IMR-90 (cell line): ENCODE measurements at regions not wholly inside any gene's neighbourhood (a gene's known extent, or its start where the extent isn't known, plus 50 kb on each side); places are given as distances from the start of the nearest gene placed in this dataset.

Source experiments
- ATAC-seq: fragments of 200-7000 bp; cut with Tn5 transposase; 2 replicates; pipeline ENCODE4 v1.9.1; 2020; ENCODE audit warnings: low read depth, mild to moderate bottlenecking, moderate library complexity
- BruUV-seq: library from RNA; stranded (reverse); fragments of 400-500 nt; replicated peaks from 2 replicates; lab custom pipeline; 2021; lab: Mats Ljungman, UMichigan
- CTCF ChIA-PET: fragments of 300-600 bp; formaldehyde crosslinking; extraction: SDS; loops from one replicate; lab custom pipeline; 2021; ENCODE audit warnings: antibody characterized with exemption; lab: Yijun Ruan, JAX
- POLR2A ChIA-PET: fragments of 300-600 bp; sonication (Branson Sonifier 250); formaldehyde crosslinking; loops from one replicate; lab custom pipeline; 2022; ENCODE audit warnings: antibody characterized with exemption; ENCODE audit not compliant: unreplicated experiment; lab: Charles Lee
- DNase-seq: peaks from one replicate; pipeline ENCODE4 v3.0.0; 2013
- H2AFZ ChIP-seq: replicated peaks from 2 replicates; pipeline ENCODE3; 2013; ENCODE audit warnings: low read length, mild to moderate bottlenecking; ENCODE audit not compliant: poor library complexity
- H2AK5ac ChIP-seq: 2 replicates; pipeline ENCODE4 v1.6.1; 2013; ENCODE audit warnings: low read depth, low read length, inconsistent platforms
- H2AK9ac ChIP-seq: replicated peaks from 2 replicates; pipeline ENCODE3; 2013; ENCODE audit warnings: mild to moderate bottlenecking, low read depth, low read length, moderate library complexity; ENCODE audit not compliant: poor library complexity
- H2BK120ac ChIP-seq: 2 replicates; pipeline ENCODE4 v1.6.1; 2013; ENCODE audit warnings: low read depth, low read length, inconsistent platforms
- H2BK15ac ChIP-seq: 3 replicates; pipeline ENCODE4 v1.6.1; 2013; ENCODE audit warnings: low read depth, low read length, inconsistent platforms
- H2BK20ac ChIP-seq: 2 replicates; pipeline ENCODE4 v1.6.1; 2013; ENCODE audit warnings: low read depth, mild to moderate bottlenecking, inconsistent platforms, low read length, moderate library complexity
- H2BK5ac ChIP-seq: 2 replicates; pipeline ENCODE4 v1.6.1; 2013; ENCODE audit warnings: mild to moderate bottlenecking, low read depth, low read length, inconsistent platforms; ENCODE audit not compliant: poor library complexity, severe bottlenecking
- H3K14ac ChIP-seq: replicated peaks from 2 replicates; pipeline ENCODE4 v1.6.1; 2013; ENCODE audit warnings: low read depth, low read length, inconsistent platforms
- H3K18ac ChIP-seq: 2 replicates; pipeline ENCODE4 v1.6.1; 2013; ENCODE audit warnings: low read depth, low read length, control low read depth
- H3K23ac ChIP-seq: 2 replicates; pipeline ENCODE4 v1.6.1; 2013; ENCODE audit warnings: low read depth, low read length, inconsistent platforms
- H3K27ac ChIP-seq: 2 replicates; pipeline ENCODE4 v1.5.1; 2013; ENCODE audit warnings: mild to moderate bottlenecking, control low read depth, low read length; ENCODE audit not compliant: insufficient read depth
- H3K27me3 ChIP-seq: 2 replicates; pipeline ENCODE4 v1.6.1; 2013; ENCODE audit warnings: low read length; ENCODE audit not compliant: control insufficient read depth, insufficient read depth
- H3K36me3 ChIP-seq: 2 replicates; pipeline ENCODE4 v1.6.1; 2013; ENCODE audit warnings: low read length, mixed read lengths; ENCODE audit not compliant: control insufficient read depth, insufficient read depth
- H3K4ac ChIP-seq: 2 replicates; pipeline ENCODE4 v1.6.1; 2013; ENCODE audit warnings: low read depth, low read length, inconsistent platforms
- H3K4me1 ChIP-seq: 2 replicates; pipeline ENCODE4 v1.6.1; 2013; ENCODE audit warnings: low read length, mixed read lengths; ENCODE audit not compliant: control insufficient read depth, insufficient read depth
- H3K4me2 ChIP-seq: 2 replicates; pipeline ENCODE4 v1.6.1; 2013; ENCODE audit warnings: low read depth, mild to moderate bottlenecking, control low read depth, low read length, moderate library complexity
- H3K4me3 ChIP-seq: 2 replicates; pipeline ENCODE4 v1.5.1; 2013; ENCODE audit warnings: low read depth, mild to moderate bottlenecking, control low read depth, low read length, moderate library complexity; ENCODE audit not compliant: insufficient read depth
- H3K56ac ChIP-seq: 2 replicates; pipeline ENCODE4 v1.6.1; 2013; ENCODE audit warnings: low read length, inconsistent platforms; ENCODE audit not compliant: insufficient read depth; ENCODE audit errors: extremely low read depth
- H3K79me1 ChIP-seq, 2 experiments: 2 replicates each; pipeline ENCODE4 v1.6.1; 2013; ENCODE audit warnings: low read length in 2 of 2, inconsistent platforms in 1 of 2, low read depth in 1 of 2
- H3K9ac ChIP-seq: 2 replicates; pipeline ENCODE4 v1.6.1; 2013; ENCODE audit warnings: low read depth, low read length, control low read depth
- H3K9me1 ChIP-seq: 2 replicates; pipeline ENCODE4 v1.6.1; 2013; ENCODE audit warnings: low read length, inconsistent platforms; ENCODE audit not compliant: insufficient read depth
- H3K9me3 ChIP-seq: 2 replicates; pipeline ENCODE4 v1.6.1; 2013; ENCODE audit warnings: low read length; ENCODE audit not compliant: control insufficient read depth, insufficient read depth
- H4K20me1 ChIP-seq: 2 replicates; pipeline ENCODE4 v1.6.1; 2013; ENCODE audit warnings: low read length, inconsistent platforms; ENCODE audit not compliant: insufficient read depth
- H4K5ac ChIP-seq: 2 replicates; pipeline ENCODE4 v1.6.1; 2013; ENCODE audit warnings: mild to moderate bottlenecking, low read depth, low read length, control low read depth
- H4K8ac ChIP-seq, 2 experiments: 2 replicates each; pipeline ENCODE4 v1.6.1; 2013; ENCODE audit warnings: low read depth in 2 of 2, low read length in 2 of 2, control low read depth in 1 of 2, inconsistent platforms in 1 of 2
- H4K91ac ChIP-seq: 2 replicates; pipeline ENCODE4 v1.6.1; 2013; ENCODE audit warnings: low read depth, low read length, inconsistent platforms; ENCODE audit not compliant: insufficient read depth
- BHLHE40 ChIP-seq: fragments of 150-350 bp; IDR thresholded peaks from 2 replicates; pipeline ENCODE4 v1.6.1; 2016; ENCODE audit warnings: mild to moderate bottlenecking, low read depth, low read length
- CEBPB ChIP-seq: IDR thresholded peaks from 2 replicates; pipeline ENCODE4 v1.6.1; 2012; ENCODE audit warnings: low read depth, low read length, improper control_type of control experiment
- CHD1 ChIP-seq: IDR thresholded peaks from 2 replicates; pipeline ENCODE4 v1.6.1; 2012; ENCODE audit warnings: low read depth, low read length, improper control_type of control experiment
- FOS ChIP-seq: fragments of 150-350 bp; IDR thresholded peaks from 2 replicates; pipeline ENCODE4 v1.6.1; 2016; ENCODE audit warnings: low read depth, low read length
- MAFK ChIP-seq: IDR thresholded peaks from 2 replicates; pipeline ENCODE4 v1.6.1; 2012; ENCODE audit warnings: low read depth, low read length, improper control_type of control experiment
- MAZ ChIP-seq: IDR thresholded peaks from 2 replicates; pipeline ENCODE4 v1.6.1; 2012; ENCODE audit warnings: low read depth, mild to moderate bottlenecking, low read length, improper control_type of control experiment, moderate library complexity, borderline replicate concordance
- MXI1 ChIP-seq: IDR thresholded peaks from 2 replicates; pipeline ENCODE4 v1.6.1; 2012; ENCODE audit warnings: low read depth, mild to moderate bottlenecking, low read length, moderate library complexity, borderline replicate concordance
- RAD21 ChIP-seq: IDR thresholded peaks from 2 replicates; pipeline ENCODE4 v1.6.1; 2012; ENCODE audit warnings: low read length, improper control_type of control experiment
- RCOR1 ChIP-seq: IDR thresholded peaks from 2 replicates; pipeline ENCODE4 v1.6.1; 2012; ENCODE audit warnings: mild to moderate bottlenecking, low read length, improper control_type of control experiment; ENCODE audit not compliant: insufficient replicate concordance
- RFX5 ChIP-seq: IDR thresholded peaks from 2 replicates; pipeline ENCODE4 v1.8.0; 2012; ENCODE audit warnings: low read depth, mild to moderate bottlenecking, low read length, moderate library complexity
- SMC3 ChIP-seq: fragments of 150-350 bp; IDR thresholded peaks from 2 replicates; pipeline ENCODE4 v1.6.1; 2016; ENCODE audit warnings: low read depth, mild to moderate bottlenecking, antibody characterized with exemption, low read length, moderate library complexity
- WGBS, 2 experiments: methylation state at CpG; one replicate each; pipeline versions ENCODE4 v1.1.5 to v1.1.7; 2013; ENCODE audit warnings: missing lambda C conversion rate in 2 of 2; ENCODE audit not compliant: insufficient read length in 1 of 2; ENCODE audit errors: extremely low coverage in 2 of 2; 5-methylcytosine and 5-hydroxymethylcytosine counted together
- dilution Hi-C: fragments of 300-500 bp; cut with HindIII; formaldehyde crosslinking; loops from one replicate; pipeline ENCODE4 v1.14.3; 2018; ENCODE audit warnings: low sequenced_read_pairs; ENCODE audit not compliant: unreplicated experiment
- in situ Hi-C: fragments of 300-500 bp; cut with MboI; formaldehyde crosslinking; loops from 3 replicates; pipeline ENCODE4 v1.14.3; 2019; ENCODE audit warnings: low sequenced_read_pairs, inconsistent platforms, mixed read lengths
- intact Hi-C: fragments of 100-400 bp; cut with micrococcal nuclease; formaldehyde crosslinking; loops from 2 replicates; pipeline ENCODE4 v1.10.0; 2022
- TF ChIP-seq, protein P1 (sequence below): fragments of 150-350 bp; IDR thresholded peaks from 2 replicates; pipeline ENCODE4 v1.6.1; 2016; ENCODE audit warnings: low read depth, mild to moderate bottlenecking, low read length, moderate library complexity, borderline replicate concordance
- TF ChIP-seq, protein P2 (sequence below): conservative IDR thresholded peaks from 2 replicates; pipeline ENCODE4 v1.5.1; 2012; ENCODE audit warnings: mild to moderate bottlenecking, low read depth, low read length, improper control_type of control experiment
- TF ChIP-seq, protein P3 (sequence below): fragments of 150-350 bp; IDR thresholded peaks from 2 replicates; pipeline ENCODE4 v1.6.1; 2017; ENCODE audit warnings: mild to moderate bottlenecking, antibody characterized with exemption, low read length, low read depth

DNA sequence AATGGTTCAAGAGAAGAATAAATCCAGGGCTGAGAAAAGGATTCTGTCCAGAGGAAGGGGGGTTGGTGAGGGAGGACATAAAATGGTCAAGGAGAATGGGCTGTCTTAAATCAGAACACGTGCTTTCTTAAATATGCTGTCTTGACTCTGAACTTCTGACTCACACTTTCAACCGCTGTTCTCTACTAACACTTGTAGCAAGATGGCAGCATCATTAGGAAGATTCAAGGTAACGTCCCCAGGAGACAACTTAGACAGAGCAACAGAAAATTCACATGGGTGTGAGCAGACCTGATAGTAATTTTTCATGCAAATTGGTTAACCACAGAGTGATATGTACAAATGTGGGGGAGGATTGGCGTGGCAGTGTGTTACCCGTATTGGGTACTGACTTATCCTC lies 126.8 kb upstream of the GALNT17 start:
- Histone ChIP-seq H4K91ac (no peak overlapping the region), H3K4me1 (no peaks in the 10 kb centered on the region), H4K5ac (no peak overlapping the region), H3K18ac (no peak overlapping the region), H3K14ac (no peak overlapping the region), H3K4ac (no peak overlapping the region), H2AFZ (no peak overlapping the region), H3K36me3 (no peaks in the 10 kb centered on the region), H3K4me3 (no peak overlapping the region), H2AK9ac (no peak overlapping the region), H4K20me1 (no peaks in the 10 kb centered on the region), H3K27ac (no peak overlapping the region), H2BK15ac (no peak overlapping the region), H3K23ac (no peak overlapping the region), H2BK5ac (no peak overlapping the region), H4K8ac (no peak overlapping the region), H3K9ac (no peak overlapping the region), H3K79me1 (no peaks in the 10 kb centered on the region), H3K9me3 (peaks cover 10% of the 10 kb centered on the region), H3K4me2 (no peak overlapping the region), H2AK5ac (no peak overlapping the region), H3K27me3 (no peaks in the 10 kb centered on the region), H3K9me1 (no peaks in the 10 kb centered on the region), H2BK20ac (no peak overlapping the region), H3K56ac (no peak overlapping the region), H2BK120ac (no peak overlapping the region)
- CTCF ChIA-PET, result no interaction called here
- no peak for ATAC-seq
- TF ChIP-seq SMC3 (no peak), MXI1 (no peak), RCOR1 (no peak), MAFK (no peak), CEBPB (no peak), BHLHE40 (no peak), MAZ (no peak), CHD1 (no peak), RFX5 (no peak), RAD21 (no peak), FOS (no peak)
- TF ChIP-seq, protein P1, sequence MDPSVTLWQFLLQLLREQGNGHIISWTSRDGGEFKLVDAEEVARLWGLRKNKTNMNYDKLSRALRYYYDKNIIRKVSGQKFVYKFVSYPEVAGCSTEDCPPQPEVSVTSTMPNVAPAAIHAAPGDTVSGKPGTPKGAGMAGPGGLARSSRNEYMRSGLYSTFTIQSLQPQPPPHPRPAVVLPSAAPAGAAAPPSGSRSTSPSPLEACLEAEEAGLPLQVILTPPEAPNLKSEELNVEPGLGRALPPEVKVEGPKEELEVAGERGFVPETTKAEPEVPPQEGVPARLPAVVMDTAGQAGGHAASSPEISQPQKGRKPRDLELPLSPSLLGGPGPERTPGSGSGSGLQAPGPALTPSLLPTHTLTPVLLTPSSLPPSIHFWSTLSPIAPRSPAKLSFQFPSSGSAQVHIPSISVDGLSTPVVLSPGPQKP, result no peak
- TF ChIP-seq, protein P2, sequence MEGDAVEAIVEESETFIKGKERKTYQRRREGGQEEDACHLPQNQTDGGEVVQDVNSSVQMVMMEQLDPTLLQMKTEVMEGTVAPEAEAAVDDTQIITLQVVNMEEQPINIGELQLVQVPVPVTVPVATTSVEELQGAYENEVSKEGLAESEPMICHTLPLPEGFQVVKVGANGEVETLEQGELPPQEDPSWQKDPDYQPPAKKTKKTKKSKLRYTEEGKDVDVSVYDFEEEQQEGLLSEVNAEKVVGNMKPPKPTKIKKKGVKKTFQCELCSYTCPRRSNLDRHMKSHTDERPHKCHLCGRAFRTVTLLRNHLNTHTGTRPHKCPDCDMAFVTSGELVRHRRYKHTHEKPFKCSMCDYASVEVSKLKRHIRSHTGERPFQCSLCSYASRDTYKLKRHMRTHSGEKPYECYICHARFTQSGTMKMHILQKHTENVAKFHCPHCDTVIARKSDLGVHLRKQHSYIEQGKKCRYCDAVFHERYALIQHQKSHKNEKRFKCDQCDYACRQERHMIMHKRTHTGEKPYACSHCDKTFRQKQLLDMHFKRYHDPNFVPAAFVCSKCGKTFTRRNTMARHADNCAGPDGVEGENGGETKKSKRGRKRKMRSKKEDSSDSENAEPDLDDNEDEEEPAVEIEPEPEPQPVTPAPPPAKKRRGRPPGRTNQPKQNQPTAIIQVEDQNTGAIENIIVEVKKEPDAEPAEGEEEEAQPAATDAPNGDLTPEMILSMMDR, result no peak
- TF ChIP-seq, protein P3, sequence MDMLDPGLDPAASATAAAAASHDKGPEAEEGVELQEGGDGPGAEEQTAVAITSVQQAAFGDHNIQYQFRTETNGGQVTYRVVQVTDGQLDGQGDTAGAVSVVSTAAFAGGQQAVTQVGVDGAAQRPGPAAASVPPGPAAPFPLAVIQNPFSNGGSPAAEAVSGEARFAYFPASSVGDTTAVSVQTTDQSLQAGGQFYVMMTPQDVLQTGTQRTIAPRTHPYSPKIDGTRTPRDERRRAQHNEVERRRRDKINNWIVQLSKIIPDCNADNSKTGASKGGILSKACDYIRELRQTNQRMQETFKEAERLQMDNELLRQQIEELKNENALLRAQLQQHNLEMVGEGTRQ, result no peak
- no TSS peak for BruUV-seq
- WGBS, 2 experiments, result no CpG with 5 or more reads among the region's 5 CpGs
- POLR2A ChIA-PET, result no interaction called here
- dilution Hi-C loops (no loop called here), in situ Hi-C loops (no loop called here), intact Hi-C loops (no loop called here)
- DNase-seq, result no peak
